ENCODE measurements at regions not wholly inside any gene's neighbourhood (a gene's known extent, or its start where the extent isn't known, plus 50 kb on each side); places are given as distances from the start of the nearest gene placed in this dataset.

- no peak for DNase-seq (ENCODE audit: low spot score)
These were observed 1247.8 kb downstream of the BRD1 start for GRCh38 chr22:48579928-48580309.

DNA sequence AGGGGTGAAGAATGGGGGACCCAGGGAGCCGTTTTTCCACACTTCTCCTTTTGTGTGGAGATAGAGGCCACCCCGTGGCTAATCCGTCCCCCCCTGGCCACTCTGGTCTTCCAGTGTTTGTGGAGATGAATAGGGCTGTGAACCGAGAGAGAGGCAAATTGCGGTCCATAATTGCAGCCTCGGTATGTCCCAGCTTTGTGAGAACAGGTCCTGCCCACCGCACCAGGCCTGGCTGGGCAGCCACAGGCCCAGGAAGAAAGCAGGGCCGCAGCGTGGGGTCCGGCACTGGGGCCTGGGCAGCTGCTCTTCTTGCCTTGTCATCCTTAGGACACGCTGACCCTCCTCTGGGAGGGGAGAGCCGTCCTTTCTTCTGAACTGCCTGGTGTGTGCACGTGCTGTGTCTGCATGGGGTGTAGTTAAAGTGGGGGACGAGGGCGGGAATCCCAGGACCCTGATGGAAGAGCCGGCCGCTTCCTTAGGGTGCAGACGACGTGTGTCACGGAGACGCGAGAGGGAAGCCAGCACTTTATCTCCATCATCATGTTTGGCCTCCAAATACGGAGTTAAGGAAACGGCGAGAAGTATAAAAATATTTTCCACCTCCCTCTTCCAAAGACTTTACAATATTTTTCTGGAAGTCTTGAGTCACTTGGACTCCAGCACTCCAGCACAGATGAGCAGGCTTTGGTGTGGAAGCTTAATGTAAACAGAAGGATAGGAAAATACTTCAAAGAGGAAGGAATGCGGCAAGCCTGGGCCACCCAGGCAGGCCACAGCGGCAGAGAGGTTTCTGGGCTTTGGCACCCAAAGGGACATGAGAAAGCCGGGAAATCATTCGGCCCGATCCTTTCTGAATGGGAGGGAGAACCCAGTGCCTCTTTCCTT, 1248.4 kb downstream of the BRD1 start:
- DNase-seq (ENCODE audit: low spot score) = no peak

DNA sequence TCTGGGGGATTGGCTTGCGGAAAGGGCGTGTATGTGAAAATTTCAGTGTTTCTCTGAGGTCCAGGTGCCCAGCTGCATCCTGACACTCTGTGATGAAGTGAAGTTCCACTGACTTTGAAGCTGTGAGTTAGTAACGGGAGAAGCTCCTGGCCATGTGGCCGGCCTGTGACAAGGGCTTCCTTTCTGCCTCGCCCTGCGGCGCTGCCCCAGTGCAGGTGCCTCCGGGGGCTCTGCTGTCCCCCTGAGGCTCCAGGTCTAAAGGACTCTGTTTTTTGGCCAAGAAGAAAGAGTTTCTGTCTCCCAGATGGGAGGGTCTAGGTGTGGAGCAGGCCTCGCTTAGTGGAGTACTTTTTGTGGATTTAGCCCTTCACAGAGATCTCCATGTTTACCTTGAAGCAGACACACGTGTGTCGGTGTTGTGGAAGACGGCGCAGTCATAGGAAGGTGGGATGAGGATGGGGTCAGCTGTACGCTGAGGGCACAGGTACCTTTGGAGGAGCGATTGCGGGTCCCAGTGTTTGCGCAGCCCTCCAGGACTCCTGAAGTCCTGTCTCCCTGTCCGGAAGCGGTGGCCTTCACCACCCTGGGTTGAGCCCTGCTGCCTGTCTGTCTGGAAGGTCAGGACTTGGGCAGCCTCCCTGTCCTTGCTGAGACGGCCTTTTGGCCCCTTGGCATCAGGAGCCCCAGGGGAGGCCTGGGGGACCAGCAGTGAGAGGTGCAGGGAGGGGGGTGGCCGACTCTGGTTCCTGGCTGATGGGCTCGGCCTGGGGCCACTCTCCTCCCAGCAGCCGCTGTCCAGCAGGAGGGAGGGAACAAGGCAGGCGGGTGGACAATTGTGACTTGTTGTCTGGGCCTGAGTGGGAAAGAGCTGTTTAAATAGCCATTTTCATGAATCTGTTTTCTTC, 1249.3 kb downstream of the BRD1 start:
- peak; percentile 74 for DNase-seq (ENCODE audit: low spot score)

DNA sequence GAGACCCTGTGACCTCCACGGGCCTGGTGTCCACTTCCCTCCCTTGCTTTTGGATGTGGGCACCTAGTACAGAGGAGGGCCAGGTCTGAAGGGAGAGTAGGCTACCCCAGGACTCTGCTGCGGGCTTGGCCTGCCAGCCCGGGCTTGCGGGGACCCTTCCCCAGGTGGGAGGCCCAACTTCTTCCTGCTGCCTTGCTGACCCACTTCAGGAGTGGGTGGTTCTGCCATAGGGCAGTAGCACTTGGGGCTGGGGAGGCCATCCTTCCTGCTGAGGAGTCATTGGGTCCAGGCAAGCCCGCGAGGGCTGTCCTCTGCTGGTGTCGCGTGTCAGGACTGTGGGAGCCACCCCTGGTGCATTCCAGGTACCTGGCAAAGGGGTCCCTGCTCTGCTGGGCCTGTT, 1250.0 kb downstream of the BRD1 start:
- DNase-seq (ENCODE audit: low spot score) = no peak

DNA sequence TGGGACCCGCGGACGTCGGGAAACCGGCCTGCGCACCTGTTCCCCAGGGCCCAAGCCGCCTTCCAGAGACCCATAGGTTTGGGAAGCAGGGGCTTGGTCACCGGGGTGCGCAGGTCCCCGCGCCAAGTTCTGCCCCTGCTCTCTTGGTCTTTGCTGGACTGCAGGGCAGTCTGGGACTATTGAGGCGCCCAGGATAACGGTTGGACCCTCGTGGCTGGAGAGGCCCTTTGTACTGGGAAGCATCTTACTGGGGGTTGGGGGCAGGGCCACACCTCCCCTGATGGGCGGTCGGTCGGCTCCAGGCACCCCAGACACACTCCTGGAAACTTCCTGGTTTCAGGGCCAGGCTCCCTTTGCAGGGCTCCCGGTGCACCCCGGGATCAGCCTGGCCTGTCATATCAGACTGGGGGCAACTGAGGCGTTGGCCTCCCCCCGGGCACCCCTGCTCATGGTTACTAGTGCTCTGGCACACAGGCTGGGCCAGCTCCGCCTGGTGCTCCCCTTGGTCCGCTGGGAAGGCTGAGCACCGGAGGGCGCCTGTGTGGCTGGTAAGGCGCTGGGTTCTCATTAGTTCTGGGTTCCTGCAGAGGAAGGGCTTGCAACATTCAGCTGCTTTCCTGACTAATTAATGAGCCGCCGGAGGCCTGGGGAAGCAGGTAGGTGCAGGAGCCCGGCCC, 1250.5 kb downstream of the BRD1 start:
- DNase-seq (ENCODE audit: low spot score) = no peak

GRCh38 chr22:48576333-48577013, 1251.2 kb downstream of the BRD1 start:
- DNase-seq (ENCODE audit: low spot score) = no peak

DNA sequence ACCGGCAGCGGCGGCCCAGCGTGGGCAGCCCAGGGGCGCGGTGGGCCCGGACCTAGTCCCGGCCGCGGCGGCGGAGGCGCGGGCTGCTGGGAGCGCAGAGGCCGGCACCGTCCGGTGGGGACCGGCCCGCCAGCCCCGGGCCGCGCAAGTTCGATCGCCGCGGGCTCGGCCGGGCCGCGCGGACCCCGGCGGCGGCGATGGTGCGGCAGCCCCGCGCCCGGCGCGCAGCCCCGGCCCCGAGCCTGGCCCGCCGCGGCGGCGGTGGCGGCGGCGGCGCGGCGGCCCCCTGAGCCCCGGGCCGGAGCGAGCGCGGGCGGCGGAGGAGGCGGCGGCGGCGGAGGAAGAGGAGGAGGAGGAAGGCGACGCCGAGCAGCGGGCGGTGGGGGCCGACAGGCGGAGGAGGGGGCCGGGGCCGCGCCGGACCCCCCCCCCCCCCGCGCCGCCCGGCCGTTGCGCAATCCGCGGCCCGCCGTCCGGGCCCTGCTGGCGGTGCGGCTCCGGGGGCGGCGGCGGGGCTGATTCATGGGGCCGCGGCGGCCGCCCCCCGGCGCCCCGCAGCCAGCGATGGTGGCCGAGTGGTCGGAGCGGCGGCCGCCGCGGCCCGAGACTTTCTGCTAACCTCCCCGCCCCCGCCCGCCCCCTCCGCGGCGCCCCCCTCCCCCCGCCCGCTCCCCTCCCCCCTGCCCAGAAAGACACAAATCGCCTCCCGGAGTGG, 1251.9 kb downstream of the BRD1 start:
- no peak for DNase-seq (ENCODE audit: low spot score)

- DNase-seq (ENCODE audit: low spot score) = peak; percentile 65
These were observed 1252.7 kb downstream of the BRD1 start for GRCh38 chr22:48574776-48575617.

DNA sequence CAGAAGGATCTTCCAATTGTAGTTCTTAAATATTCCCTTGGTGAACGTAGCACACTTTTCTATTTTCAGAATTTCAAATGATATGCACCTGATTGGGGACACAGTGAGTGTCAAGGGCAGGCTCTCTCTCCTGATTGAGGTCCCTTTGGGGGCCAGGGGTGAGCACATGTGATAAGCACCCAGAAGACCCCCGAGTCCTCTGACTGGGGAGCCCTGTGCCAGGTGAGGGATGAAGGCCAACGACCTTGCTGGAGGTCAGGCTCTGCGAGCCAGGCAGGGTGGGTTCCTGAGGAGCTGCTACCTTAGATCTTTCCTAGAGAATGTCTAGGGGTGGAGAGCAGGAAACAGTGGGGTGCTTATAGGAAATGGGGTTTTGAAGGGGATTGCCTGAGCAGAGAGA, 1253.9 kb downstream of the BRD1 start:
- no peak for DNase-seq (ENCODE audit: low spot score)

DNA sequence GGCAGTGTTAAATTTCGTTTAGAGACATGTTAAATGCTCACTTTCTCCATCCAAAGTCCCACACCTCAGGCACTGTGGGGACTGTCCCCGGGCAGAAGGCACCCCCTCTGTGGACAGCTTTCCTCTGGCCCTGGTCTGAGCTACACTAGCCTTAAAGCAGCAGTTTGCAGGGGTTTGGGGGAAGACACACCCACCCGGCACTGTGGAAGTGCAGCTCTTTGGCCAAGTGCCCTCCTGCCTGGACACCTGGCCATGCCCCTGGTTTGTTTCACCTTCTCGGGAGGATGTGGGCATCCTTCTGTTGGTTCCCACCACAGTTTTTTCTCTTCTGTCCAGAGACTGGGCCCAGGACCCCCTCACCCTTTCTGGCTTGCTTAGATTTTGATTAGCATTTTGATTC, 1254.7 kb downstream of the BRD1 start:
- no peak for DNase-seq (ENCODE audit: low spot score)

DNA sequence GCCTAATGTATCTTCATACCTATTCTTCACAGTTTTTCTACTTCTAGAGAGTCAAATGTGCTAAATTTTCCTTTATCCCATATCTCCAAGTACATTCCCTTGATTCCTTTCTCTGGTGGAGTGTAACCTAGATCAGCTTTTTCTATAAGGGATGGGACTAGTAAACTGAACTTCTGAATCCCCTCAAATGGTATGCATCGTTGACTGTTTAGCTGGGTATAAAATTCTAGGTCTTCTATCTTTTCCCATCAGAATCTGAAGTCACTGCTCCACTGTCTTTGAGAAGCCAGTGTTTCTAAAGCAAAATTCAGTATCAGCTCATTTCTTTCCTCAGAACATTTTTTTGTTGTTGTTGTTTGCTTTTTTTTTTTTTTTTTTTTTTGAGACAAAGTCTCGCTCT, 1256.8 kb downstream of the BRD1 start:
- DNase-seq (ENCODE audit: low spot score) = no peak

GRCh38 chr22:48569476-48570233, 1258.0 kb downstream of the BRD1 start:
- DNase-seq (ENCODE audit: low spot score) = no peak

DNA sequence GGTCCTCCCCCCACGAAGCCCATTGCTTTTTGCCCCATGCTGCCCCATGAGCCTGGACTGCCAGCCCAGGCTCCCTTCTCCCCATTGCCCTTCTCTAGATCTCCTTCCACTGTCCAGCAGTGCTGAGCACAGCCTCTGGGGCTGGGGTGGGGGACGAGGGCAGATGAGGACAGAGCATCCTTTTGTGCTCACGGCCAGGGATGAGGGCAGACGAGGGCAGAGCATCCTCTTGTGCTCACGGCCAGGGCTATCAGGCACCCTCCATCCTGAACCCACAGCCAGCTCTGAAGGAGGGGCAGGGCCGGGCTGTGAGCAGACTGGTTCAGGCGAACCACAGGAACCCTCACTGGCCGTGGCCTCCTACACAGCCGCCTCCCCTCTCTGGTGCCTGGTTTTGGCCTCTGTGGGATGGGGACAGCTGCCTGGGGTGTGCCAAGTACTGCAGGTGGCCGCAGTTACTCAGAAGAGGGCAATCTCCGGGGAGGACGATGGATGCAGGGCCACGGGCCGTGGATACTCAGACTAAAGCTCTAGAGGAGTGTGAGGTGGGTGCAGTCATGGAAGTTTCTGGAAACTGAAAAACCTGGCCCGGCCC, 1258.8 kb downstream of the BRD1 start:
- DNase-seq (ENCODE audit: low spot score) = peak; percentile 85

DNA sequence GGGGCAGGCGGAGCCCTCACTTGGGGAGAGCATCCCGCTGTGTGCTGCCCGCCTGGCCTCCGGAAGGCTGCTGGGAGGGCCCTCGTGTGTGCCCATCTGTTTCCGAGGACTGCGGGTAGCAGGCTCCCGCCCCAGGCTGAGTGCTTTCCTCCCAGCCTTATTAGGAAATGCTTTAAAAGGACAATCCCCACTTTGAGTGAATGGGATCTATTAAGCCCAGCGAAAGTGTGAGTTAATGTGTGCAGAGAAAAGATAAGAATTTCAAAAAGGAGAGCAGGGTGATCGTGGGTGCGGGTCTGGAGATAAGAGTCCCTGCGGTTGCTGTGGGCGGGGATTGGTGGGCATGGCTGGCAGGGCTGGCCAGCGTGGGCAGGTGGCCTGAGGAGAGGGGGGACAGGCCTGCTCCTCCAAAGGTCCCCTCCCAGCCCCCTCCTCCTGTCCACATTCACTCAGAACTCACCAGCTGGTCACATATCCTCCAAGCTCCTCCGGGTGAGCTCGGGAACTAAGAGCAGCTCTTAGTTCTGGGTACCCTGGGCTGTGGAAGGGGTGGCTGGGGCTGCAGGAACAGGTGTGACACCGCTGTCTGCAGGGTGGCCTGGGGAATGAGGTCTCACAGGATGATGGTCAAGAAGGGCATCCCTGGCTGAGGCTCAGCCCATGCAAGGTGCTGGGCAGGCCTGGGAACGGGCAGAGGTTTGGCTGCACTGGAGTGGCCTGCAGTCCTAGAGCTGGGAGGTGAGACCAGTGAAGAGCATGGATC, 1260.3 kb downstream of the BRD1 start:
- no peak for DNase-seq (ENCODE audit: low spot score)

DNA sequence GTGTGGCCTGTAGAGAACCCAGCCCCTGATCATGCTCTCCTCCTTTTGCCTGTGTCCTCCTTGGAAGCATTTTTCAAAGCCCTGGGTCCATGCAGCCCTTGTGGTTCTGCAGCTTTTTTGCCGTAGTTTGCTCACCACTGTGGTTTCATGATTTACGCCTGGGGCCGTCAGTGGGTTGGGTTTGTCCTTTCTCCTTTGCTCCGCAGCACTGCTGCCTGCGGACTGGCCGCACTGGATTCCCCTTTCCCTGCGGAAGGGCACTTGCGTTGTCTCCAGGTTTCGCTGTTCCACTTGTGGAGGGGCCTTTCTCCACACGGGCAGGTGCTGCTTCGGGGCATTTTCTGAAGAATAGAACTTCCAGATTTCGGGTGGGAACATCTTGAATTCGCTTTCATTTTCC, 1260.9 kb downstream of the BRD1 start:
- DNase-seq (ENCODE audit: low spot score) = no peak

- DNase-seq (ENCODE audit: low spot score) = no peak
These were observed 1261.7 kb downstream of the BRD1 start for GRCh38 chr22:48565901-48566501.

DNA sequence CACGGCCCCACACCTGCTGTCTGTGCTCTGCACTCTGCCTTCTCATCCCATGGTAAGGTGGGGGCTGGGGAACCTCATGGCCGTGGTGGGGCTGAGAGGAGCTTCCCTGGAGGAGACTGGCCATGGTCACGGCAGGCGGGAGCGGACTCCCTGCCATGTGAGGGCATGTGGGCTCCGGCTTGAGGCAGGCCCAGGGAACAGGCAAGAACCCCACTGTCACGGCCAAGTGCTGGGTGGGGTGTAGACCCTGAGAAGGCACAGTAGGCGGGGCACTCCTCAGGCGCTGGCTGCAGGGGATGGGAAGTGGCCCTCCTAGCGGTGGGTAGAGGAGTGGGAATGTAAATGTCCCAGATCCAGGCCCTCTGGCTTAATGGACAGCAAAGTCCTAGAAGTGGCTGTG, 1262.7 kb downstream of the BRD1 start:
- DNase-seq (ENCODE audit: low spot score) = no peak

- no peak for DNase-seq (ENCODE audit: low spot score)
These were observed 1263.7 kb downstream of the BRD1 start for GRCh38 chr22:48563966-48564330.

All from putamen (tissue), 1 donor.